ENCODE measurements at regions not wholly inside any gene's neighbourhood (a gene's known extent, or its start where the extent isn't known, plus 50 kb on each side); places are given as distances from the start of the nearest gene placed in this dataset.

- TF ChIP-seq CTCF (optimal IDR thresholded peaks at IDR 0.05 in 1 of 3, IDR thresholded peaks at IDR 0.05 in 1 of 3, conservative IDR thresholded peaks at IDR 0.05 in 1 of 3; ENCODE audit: extremely low read depth in 1 of 3, insufficient read depth in 2 of 3, low read length in 3 of 3): no peak
- TF ChIP-seq EZH2 (IDR thresholded peaks at IDR 0.05; ENCODE audit: low read length): no peak
Observed at GRCh38 chr5:20367178-20367577, 379.2 kb upstream of the CDH18 start.
